Upper lobe of left lung (tissue), 4 donors: ENCODE measurements at regions not wholly inside any gene's neighbourhood (a gene's known extent, or its start where the extent isn't known, plus 50 kb on each side); places are given as distances from the start of the nearest gene placed in this dataset.

Experiments
- CTCF ChIP-seq, 6 experiments: fragments of 450-650 bp in 4 of 6; fragments of 200-600 bp in 2 of 6; sonication (generic) in 2 of 6; IDR thresholded peaks; one replicate each; pipeline ENCODE4 v1.5.1; 2016 to 2019; ENCODE audit warnings: antibody characterized with exemption in 6 of 6
- EP300 ChIP-seq, 4 donors: sonication (generic); formaldehyde crosslinking; IDR thresholded peaks; one replicate each; pipeline ENCODE4 v1.5.1; 2017; ENCODE audit warnings: antibody characterized with exemption in 4 of 4, control low read depth in 2 of 4
- POLR2A ChIP-seq, 4 donors: fragments of 450-650 bp; IDR thresholded peaks; one replicate each; pipeline ENCODE4 v1.5.1; 2016 to 2017; ENCODE audit warnings: antibody characterized with exemption in 4 of 4, mild to moderate bottlenecking in 2 of 4
- POLR2AphosphoS5 ChIP-seq, 2 donors: sonication (generic); formaldehyde crosslinking; IDR thresholded peaks; one replicate each; pipeline ENCODE4 v1.5.1; 2017; ENCODE audit warnings: antibody characterized with exemption in 2 of 2

DNA sequence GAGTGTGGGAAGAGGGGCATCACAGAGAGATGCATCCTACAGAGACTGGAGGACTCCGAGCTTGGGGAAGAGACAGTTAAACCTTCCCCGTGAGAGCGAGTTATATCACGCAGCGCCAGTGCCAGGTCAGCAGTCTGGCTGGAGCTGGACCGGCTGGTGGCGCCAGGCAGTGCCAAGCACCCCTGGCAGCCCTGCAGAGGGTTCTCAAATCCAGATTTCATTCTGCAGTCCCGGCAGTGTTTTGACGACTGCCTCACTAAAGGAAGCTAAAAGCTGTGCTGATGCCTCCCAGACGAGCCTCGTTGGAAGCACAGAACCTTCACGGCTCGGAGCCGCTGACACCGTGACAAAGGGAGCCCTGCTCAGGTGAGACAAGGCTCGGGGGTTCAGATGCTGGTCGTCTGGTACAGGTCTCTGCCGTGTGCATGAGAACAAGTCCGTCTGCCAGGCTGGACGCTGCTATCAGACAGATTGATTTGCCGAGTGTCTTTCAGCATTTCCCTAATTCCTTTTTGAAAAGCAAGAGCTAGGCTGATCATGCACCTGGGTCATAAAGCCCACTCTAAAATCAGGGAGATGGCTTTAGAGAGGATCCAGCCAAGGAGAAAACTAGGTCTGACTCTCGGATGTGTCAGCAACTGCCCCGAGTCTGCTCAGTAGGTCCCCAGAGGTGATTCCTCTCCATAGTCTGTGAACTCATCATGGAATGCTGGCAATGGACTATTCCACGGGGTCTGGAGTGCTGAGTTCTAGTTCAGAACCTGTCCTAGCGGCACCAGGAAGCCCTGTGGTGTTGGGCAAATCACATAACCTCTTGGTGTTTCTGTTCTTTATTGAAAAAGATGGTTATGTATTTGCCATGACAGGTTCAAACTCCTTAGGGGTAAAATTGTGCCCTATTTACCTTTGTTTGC, 240.6 kb downstream of the SOX11 start:
- no peak for TF ChIP-seq POLR2A (IDR thresholded peaks at IDR 0.05)
- no peak for TF ChIP-seq CTCF (IDR thresholded peaks at IDR 0.05)
- no peak for TF ChIP-seq EP300 (IDR thresholded peaks at IDR 0.05)
- no peak for TF ChIP-seq POLR2AphosphoS5 (IDR thresholded peaks at IDR 0.05)
